Stimulated activated CD4-positive, alpha-beta T cell treated with anti-CD3 and anti-CD28 coated beads, Interleukin-4, amount 100 ng/mL, for 1 hour (primary cell): ENCODE measurements at regions not wholly inside any gene's neighbourhood (a gene's known extent, or its start where the extent isn't known, plus 50 kb on each side); places are given as distances from the start of the nearest gene placed in this dataset.
A peak's percentile ranks its signal among the peaks of the same experiment; 100 is the strongest.

Source experiments
- DNase-seq: peaks from one replicate; pipeline ENCODE4 v3.0.0-alpha.2; 2020

DNA sequence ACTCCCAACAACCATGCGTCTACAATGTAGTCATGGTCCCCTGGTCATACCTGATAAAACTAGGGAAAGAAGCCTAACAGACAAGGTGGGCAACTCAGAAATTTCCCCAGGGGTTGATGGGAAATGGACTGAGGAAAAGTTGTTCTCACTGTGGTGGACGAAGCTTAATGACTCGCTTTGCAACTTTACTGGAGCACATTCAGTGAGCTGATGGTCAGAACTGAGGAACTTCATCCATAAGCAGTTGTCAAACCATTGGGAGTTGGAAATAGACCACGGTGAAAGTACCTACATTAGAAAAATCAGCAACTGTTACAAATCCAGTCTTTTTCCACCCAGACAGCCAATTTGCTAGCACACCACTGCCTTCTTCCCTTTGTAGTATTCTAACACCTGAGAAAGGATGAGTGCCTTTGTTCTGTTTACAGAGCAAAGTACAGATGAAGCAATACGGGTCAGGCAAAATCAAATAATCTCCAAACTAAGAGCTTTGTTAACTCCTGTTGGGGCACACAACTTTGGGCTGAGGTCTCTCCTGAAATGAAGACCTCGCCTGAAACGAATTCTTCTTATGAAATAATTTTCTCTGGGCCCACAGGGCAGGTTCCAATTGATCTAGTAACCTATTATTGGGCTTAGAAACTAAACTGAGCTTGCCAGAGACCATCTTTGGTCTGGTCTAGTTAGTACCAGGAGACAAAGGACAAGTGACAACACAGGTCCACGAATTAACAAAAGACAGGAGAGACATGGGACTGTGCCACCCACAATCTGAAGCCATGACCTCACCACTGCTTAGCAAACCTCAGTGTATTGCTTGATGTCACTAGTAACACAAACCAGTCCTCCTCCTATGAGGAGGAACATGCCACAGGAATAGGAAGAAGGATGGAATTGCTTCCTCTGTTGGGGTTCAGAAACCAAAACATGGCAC lies 58.9 kb upstream of the NFKB1 start:
- DNase-seq: no peak

- DNase-seq: no peak
These were observed 56.4 kb upstream of the NFKB1 start for GRCh38 chr4:102444752-102445151.

DNA sequence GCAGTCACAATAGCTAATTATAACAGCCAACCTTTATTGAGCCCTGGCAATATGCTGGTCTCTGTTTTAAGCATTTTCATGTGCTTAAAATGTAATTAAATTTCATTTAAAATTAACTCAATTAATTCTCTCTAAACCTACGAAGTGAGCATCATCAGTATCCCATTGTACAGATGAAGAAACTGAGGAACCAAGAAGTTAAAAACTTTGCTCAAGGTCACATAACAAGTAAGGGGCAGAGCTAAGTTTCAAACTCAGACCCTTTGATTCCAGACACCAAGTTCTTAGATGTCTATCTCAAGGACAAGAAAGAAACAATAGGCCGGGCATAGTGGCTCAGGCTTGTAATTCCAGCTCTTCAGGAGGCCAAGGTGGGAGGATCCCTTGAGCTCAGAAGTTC lies 55.9 kb upstream of the NFKB1 start:
- no peak for DNase-seq

DNA sequence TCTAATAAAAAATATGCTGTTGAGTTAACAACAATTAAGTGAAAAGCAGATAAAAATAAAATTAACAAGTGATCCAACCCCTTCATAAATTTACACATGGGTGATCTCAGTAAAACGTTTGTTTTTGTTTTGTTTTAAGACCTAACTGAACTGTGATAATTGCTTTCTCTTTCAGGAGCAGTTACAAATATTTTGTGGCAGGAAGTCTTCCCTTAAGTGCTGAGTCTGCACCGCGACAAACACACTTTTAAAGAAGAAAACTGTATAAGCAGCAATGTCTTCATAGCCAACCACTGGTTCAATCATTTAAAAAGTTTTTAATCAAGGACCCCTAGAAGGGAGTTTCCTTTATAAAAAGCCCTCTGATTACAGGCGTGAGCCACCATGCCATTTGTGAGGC lies 53.7 kb upstream of the NFKB1 start:
- DNase-seq: no peak

DNA sequence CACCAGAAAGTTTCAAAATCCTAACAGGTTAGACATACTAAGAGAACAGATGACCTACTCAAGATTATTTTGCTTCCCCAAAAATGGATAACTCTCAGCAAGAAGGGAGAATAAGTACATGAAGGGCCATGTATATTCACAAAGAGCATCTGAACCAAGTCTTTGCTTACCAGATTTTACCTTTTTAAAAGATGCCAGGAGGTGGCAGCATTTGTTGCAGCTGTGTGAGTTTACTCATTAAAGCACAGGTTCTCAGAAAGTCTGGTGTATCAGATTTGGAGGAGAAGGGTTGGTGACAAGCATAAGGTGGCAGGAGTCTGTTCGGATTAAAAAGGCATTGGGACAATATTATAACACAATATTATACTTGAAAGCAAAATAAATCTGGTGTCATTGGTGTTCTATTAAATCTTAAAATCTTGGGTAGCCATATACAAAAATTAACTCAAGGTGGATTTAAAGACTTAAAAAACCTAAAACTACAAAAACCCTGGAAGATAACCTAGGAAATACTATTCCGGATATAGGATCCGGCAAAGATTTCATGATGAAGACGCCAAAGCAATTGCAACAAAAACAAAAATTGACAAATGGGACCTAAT lies 51.3 kb upstream of the NFKB1 start:
- DNase-seq: peak; percentile 20

DNA sequence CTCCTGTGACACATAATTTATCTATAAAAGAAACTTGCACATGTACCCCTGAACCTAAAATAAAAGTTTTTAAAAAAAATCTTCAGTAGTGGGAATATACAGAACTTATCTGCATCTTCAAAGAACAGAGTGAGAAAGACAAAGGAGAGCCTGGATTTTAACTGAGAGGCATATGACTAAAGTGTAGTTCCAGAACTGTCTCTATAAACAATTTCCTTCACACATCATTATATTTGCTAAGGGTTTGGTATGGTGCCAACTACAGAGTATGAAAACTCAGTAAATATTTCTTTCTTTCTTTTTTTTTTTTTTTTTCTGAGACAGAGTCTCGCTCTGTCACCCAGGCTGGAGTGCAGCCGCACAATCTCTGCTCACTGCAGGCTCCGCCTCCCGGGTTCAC lies 49.9 kb upstream of the NFKB1 start:
- DNase-seq: no peak
